ENCODE measurements at regions not wholly inside any gene's neighbourhood (a gene's known extent, or its start where the extent isn't known, plus 50 kb on each side); places are given as distances from the start of the nearest gene placed in this dataset.

- Histone ChIP-seq H3K4me3 (no peak overlapping the region), H3K27me3 (no peaks in the 10 kb centered on the region), H3K36me3 (ENCODE audit: low read depth, missing control alignments) (no peaks in the 10 kb centered on the region), H3K4me1 (no peaks in the 10 kb centered on the region), H3K9me3 (no peaks in the 10 kb centered on the region), H3K27ac (no peak overlapping the region)
- 92 to 98% methylated on average over 10 of the region's 10 CpGs for WGBS, 2 donors
- TF ChIP-seq CTCF (IDR thresholded peaks at IDR 0.05): no peak
- no peak for TF ChIP-seq POLR2A (IDR thresholded peaks at IDR 0.05)
- intact Hi-C loops (cut with DNase I; ENCODE audit: low total_unique reads): no loop called here
- DNase-seq: no peak
Observed at GRCh38 chr7:84780158-84781124, 406.4 kb downstream of the SEMA3D start.

DNA sequence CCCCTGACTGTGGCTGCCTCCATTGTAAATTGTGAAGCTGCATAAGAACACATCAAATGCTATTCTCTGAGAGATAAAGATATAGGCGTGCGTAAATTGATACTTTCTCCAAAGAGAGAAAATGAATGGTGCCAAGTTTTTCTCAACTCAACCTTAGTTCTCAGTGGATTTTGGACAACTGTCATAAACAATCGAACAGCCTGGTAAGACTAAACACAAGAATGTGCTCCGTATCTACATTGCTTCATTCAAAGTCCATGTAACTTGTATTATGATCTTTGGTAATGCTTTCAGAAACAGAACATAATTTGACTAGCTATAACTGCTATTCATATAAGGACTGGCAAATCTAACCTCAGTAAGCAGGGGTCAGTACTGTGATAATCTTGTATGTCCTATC, 429.1 kb downstream of the SEMA3D start:
- no peak overlapping the region for H3K27ac ChIP-seq
- H3K4me3 ChIP-seq: no peak overlapping the region
- TF ChIP-seq POLR2A (IDR thresholded peaks at IDR 0.05) (no peak), CTCF (IDR thresholded peaks at IDR 0.05) (no peak)
- 84 to 88% methylated on average over 4 of the region's 4 CpGs for WGBS, 2 donors
- H3K9me3 ChIP-seq: no peaks in the 10 kb centered on the region
- DNase-seq: no peak
- no peaks in the 10 kb centered on the region for H3K4me1 ChIP-seq
- no peaks in the 10 kb centered on the region for H3K27me3 ChIP-seq
- intact Hi-C loops (cut with DNase I; ENCODE audit: low total_unique reads): no loop called here
- no peaks in the 10 kb centered on the region for H3K36me3 ChIP-seq (ENCODE audit: low read depth, missing control alignments)

- intact Hi-C loops (cut with DNase I; ENCODE audit: low total_unique reads): no loop called here
- WGBS, 2 donors: 46 to 49% methylated on average over 2 of the region's 2 CpGs
Observed at GRCh38 chr7:84746353-84746752, 440.5 kb downstream of the SEMA3D start.

GRCh38 chr7:84744385-84744784, 442.5 kb downstream of the SEMA3D start:
- TF ChIP-seq POLR2A (IDR thresholded peaks at IDR 0.05) (no peak), CTCF (IDR thresholded peaks at IDR 0.05) (no peak)
- 60 to 78% methylated on average over 3 of the region's 3 CpGs for WGBS, 2 donors
- no peaks in the 10 kb centered on the region for H3K36me3 ChIP-seq (ENCODE audit: low read depth, missing control alignments)
- no peak overlapping the region for H3K4me3 ChIP-seq
- no peak overlapping the region for H3K27ac ChIP-seq
- intact Hi-C loops (cut with DNase I; ENCODE audit: low total_unique reads): no loop called here
- H3K4me1 ChIP-seq: no peaks in the 10 kb centered on the region
- no peaks in the 10 kb centered on the region for H3K27me3 ChIP-seq
- no peak for DNase-seq
- no peaks in the 10 kb centered on the region for H3K9me3 ChIP-seq

More at GRCh38 chr7:84746353-84746752, 440.5 kb downstream of the SEMA3D start:
- Histone ChIP-seq H3K4me3 (no peak overlapping the region), H3K4me1 (no peaks in the 10 kb centered on the region), H3K36me3 (ENCODE audit: low read depth, missing control alignments) (no peaks in the 10 kb centered on the region), H3K27me3 (no peaks in the 10 kb centered on the region), H3K9me3 (no peaks in the 10 kb centered on the region), H3K27ac (no peak overlapping the region)
- DNase-seq: no peak
- no peak for TF ChIP-seq POLR2A (IDR thresholded peaks at IDR 0.05)
- no peak for TF ChIP-seq CTCF (IDR thresholded peaks at IDR 0.05)
